ENCODE measurements at regions not wholly inside any gene's neighbourhood (a gene's known extent, or its start where the extent isn't known, plus 50 kb on each side); places are given as distances from the start of the nearest gene placed in this dataset.

GRCh38 chr1:244207042-244207934 lies 156.2 kb downstream of the ZBTB18 start:
- TF ChIP-seq CTCF (IDR thresholded peaks at IDR 0.05) (no peak), POLR2A (IDR thresholded peaks at IDR 0.05) (no peak)
